ENCODE measurements at regions not wholly inside any gene's neighbourhood (a gene's known extent, or its start where the extent isn't known, plus 50 kb on each side); places are given as distances from the start of the nearest gene placed in this dataset.

DNA sequence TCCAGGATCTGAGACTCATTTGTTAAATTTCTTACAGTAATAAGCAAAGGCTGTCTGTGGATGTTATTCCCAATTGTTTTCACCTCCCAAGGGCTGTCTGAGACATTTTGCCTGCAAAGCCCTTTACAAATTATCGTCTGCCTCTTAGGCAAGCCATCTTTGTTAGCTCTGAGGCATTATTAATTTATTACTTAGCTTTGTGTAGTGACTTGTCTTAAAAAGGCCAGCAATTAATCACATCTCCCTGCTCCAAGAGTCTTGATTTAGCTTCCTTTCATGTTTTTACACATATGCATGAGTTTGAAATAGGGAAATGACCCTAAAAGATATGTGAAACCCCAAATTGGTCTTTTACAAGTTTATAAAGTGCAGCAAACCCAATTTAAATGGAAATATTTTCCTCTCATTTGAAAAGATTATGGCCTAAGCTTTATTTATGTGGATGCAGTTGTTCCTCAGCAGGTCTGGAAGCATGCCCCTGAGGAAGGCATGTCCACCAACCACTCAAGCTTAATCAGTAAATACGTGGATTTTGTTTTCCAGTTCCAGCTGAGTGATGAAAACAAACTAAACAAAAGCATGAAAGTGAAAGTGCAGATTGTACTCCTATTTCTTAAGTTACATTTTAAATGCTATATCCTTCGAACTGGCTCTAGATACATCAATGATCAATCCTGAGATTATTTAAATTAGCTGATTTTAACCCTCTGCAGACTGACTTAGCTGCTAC lies 173.6 kb upstream of the LNX1 start:
- DNase-seq: no peak

DNA sequence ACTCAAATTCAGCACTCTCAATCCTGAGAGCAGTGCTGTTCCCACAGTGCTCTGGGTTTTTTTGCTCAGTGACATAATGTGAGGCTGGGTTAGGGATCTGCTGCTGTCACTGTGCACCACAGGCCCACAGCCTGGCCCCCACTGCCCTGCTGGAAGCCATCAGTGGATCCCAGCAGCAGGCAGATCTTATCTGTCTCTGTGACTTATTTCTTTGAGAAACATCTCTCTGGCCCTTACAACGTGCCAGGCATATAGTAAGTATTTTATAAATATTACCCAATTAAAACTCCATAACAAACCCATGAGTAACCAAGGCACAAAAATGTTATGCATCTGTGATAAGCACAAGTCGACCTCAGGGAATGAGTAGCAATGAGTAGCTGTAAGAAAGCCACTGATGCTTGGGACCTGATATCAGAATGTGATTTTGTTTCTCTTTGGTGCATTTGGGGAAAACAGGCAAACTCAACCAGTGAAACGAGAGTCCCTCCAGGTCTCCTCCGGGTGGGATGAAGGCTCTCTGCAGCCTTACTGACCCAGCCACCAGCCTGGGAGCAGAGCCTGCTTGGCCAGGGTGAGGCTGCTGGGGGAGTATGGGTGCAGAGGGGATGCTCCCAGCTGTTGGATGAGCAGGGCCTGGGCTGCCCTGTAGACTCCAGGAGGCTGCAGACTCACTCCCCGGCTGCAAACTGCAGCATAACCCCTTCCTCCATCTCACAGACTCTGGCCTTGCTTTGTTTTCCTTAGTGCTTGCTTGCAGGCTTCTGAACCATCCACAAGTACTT lies 172.7 kb upstream of the LNX1 start:
- no peak for DNase-seq

DNA sequence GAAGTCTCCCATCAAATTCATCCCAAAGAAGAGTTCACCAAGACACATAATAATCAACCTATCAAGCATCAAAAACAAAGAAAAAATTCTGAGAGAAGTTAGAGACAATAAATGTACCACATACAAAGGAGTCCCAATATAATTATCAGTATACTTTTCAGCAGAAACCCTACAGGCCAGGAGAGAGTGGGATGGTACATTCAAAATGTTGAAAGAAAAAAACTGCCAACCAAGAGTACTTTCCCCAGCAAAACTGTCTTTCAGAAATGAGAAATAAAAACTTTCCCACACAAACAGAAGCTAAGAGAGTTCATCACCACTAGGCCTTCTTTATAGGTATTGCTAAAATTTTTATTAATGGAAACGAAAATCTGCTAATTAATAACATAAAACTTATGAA lies 164.4 kb upstream of the LNX1 start:
- DNase-seq: no peak

DNA sequence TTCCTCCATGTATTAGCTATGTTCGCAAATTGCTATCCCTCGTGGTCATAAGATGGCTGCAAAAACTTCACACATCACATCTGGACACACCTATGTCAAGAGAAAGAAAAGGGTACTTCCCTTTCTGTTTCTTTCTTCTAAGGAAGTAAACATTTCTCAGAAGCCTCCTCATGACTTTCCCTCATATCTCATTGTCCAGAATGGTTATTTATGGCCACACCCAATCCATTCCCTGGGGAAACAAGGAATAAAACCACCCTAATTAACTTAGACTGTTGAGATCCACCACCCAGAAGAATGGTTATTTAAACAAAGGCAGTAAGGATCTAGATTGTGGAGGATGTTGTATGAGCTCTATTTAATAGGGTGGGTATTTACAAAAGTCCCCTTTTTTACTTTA lies 160.8 kb upstream of the LNX1 start:
- no peak for DNase-seq

DNA sequence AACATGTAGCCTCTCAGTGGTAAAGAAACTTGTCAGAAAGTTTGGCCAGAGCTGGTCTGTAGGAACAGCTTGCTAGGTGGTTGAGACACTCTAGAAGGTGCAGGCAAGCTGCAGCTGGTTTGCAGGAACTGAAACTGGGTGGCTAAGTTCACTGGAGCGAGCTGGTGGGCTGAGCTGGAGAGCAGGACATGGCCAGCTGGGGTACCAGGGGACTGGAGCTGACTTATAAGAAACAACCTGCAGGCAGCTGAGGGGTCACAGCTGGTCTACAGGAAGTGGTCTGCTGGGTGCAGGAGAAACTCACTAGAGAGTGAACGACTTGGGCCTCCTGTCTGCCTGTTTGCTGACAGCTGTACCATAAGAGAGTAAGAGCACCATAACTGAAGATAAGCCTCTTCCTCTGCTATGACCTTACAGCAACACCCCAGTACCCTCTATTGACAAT lies 157.1 kb upstream of the LNX1 start:
- no peak for DNase-seq

DNA sequence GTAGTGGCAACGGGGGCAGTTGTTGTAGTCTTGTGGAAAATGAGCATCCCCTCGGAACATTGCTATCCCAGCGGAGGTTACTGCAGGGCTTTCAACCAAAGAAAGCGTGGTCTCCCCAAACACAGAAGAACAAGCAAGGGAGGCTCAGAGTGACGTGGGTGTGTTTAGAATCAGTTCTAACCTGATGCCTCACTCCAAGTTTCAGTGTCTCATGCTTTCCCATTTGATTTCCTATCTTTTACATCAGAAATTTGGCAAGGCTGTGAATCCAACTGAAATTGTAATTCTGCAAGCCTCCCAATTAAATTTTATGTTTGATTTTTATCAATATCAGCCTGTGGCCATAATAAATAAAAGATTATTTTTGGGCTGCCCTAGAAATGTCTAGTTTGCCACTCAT lies 156.1 kb upstream of the LNX1 start:
- DNase-seq: no peak

DNA sequence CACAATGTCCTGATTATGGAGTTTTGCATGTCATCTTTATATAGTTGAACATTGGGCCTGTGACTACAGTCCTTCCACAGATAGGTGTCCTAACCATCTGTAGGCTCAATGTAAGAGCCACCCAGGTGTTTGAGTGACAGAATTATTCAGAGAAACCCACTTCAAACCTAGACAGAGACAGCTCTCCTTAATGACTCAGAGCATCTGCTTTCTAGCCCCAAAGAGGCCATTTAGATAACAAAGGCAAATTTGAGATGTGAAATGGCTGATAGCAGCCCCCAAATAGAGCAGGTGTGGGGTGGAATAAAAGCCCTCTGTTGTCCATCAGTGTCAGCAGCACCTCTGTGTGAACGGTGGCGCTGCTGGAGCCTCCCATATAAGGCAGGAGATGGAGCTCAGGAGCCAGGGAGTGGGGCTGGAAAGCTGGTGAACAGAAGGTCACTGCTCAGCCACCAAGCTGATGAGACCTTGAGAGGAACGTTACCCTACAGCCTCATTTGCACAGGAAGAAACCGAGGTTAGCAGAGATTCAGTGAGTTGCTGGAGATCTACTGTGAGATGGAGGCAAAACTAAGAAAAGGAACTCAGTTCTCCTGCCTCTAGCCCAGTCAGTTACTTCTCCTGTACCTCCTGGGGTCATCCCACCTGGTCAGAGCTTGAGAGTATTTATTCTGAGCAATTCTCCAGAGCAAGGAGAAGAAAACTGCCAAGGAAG lies 153.3 kb upstream of the LNX1 start:
- no peak for DNase-seq

DNA sequence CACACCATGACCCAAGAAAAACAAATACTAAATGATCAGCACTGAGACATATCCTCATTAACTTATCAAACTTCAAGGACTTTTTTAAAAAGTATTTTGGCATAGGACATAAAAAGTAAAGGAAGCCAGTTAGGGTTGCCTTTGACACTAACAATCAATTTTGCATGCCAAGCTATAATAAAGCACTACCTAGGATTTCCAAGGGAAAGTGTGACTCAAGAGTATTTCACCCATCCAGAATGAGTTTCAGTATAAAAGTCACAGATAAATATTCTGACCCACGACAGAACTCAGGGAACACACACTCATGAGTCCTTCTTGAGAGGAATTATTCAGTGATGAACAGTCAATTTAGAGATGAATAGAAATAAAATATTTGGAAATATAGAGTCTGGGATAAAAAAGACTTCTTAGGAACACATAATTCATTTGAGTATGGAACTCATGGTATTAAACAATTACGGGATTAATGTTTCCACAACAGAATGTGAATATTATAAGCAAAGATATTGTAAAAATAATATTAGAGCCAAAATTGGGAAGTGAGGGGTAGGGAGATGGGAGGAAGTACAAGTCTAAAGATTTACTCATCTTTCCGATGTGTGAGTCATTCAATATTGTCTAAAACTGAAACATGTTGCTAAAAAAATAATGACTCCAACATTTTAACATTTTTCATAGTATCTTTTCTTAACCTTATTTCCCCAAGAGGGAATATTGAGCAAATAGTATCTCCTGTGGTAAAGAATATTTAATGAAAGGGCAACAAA lies 143.5 kb upstream of the LNX1 start:
- no peak for DNase-seq

DNA sequence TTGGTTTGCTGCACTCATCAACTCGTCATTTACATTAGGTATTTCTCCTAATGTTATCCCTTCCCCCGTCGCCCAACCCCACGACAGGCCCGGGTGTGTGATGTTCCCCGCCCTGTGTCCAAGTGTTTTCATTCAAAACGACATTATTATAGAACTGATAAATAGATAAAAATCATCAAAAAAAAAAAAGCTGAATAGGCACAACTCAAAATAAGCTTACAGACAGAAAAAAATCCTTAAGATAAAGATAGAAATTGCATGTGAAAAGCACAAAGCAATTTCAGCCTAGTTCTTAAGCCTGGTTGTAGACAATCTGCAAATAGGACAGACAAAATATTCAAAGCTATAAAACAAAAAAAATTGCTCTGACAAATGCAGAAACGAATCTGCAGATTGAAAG lies 142.9 kb upstream of the LNX1 start:
- DNase-seq: no peak

DNA sequence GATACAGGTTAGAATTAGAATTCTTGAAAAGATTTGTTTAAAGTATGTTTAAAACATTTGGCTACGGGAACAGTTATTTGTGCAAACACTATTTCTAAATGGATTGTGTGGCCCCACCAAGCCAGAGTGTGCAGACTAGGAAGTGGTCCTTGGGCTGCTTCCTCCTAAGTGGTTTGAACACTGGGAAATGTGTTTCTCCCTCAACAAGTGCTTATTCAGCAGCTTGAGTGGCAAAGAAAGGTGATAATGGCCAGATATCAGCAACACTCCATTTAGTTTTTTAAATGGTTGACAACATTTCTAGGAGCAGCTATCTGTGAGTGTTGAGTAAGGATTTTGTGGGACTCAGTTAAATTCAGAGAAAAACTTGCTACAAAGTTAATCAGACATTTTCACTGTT lies 141.4 kb upstream of the LNX1 start:
- DNase-seq: no peak

DNA sequence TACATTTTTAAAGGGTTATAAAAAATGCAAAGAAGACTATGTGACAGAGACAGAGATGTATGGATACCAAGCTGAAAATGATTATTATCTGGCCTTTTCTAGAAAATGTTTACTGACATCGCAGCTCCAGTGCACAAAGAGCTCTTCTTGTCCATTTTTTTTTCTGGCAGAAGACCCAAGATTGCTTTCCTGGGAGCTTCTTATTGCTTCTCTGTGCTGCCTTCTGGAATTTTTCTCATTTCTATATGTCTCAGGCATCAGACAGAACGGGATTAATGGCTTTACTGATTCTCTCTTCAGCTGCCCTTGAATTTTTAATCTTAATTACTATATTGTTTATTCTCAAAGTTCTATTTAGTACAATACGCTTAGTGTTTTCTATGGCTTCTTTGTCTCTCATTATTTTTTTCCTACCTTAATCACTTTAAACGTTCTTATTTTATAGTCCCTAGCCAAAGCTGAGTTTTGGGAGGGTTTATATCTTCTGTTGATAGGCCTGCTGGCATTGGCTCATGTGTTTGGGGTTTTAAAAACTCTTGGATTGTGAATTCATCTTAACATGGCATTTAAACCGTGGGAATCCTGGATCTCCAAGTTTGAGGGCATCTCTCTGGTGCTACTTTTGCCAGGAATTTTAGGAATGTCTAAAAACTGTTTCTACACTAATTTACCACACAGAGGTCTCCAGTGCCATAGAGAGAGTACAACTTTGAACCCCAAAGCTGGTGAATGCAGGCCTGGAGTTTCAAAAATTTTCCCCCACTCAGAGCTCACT lies 138.9 kb upstream of the LNX1 start:
- no peak for DNase-seq

DNA sequence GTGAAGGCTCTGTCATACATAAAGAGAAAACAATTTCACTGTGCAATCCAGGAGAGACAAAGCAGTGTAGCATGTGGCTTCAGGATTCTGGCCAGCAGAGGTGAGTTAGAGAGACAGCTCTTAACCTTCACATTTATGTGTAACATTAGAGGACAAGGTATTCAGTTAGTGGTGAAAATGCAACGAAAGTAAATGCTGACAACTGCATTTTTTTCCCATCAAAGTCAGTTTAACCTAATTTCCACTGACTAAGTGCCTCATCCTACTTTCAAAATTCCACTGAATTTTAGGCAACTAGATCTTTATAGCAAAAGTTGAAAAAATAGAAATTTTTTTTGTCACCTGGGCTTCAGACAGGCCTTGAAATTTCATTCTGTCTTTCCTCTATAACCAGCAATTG lies 130.8 kb upstream of the LNX1 start:
- no peak for DNase-seq

DNA sequence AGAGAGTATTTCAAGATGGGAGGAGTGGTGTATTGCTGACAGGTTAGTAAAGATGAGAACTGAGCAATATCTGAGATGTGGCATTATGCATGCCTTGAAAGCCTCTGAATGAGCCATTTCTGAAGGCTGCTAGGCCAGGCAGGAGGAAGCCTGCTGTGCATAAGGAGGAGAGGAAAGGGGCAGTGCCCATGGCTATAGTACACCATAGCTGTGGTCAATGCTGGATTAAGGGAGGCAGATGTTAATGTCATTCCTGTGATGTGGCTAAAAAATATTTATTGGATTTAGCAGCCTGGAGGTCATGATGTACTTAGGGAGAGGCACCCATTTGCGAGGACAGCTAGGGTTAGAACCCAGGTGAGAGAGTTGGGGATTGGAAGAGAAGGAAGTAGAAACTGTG lies 130.0 kb upstream of the LNX1 start:
- no peak for DNase-seq

DNA sequence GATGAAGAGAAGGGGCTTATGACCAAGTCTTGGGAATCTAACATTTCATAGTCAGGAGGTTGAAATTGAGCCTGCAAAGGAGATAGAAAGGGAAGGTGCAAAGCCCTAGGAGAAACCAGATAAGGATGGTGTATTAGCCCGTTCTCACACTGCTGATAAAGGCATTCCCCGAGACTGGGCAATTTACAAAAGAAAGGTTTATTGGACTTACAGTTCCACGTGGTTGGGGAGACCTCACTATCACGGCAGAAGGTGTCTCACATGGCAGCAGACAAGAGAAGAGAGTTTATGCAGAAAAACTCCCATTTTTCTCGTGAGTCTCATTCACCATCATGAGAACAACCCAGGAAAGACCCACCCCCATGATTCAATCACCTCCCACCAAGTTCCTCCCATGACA lies 129.5 kb upstream of the LNX1 start:
- DNase-seq: no peak

DNA sequence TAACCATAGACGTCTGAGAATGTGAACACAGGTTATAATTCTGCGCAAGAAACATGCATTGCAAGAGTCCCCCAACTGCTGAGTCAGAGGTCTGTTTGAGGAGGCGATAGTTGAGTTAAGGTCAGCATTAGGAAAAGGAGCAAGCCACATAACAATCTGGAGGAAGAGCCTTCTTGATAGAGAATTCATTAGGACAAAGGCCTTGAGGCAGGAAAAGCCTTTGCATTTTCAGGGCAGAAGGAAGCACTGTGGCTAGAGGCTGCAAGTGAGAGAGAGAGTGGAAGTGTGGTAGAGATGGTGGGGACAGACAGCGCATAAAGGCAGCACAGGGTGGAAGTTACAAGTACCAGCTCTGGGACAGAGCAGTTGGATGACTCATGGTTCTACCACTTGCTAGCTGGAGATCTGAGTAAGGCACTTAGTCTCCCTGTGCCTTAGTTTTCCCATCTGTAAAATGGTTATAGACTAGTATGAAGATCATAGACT lies 125.8 kb upstream of the LNX1 start:
- DNase-seq: no peak

DNA sequence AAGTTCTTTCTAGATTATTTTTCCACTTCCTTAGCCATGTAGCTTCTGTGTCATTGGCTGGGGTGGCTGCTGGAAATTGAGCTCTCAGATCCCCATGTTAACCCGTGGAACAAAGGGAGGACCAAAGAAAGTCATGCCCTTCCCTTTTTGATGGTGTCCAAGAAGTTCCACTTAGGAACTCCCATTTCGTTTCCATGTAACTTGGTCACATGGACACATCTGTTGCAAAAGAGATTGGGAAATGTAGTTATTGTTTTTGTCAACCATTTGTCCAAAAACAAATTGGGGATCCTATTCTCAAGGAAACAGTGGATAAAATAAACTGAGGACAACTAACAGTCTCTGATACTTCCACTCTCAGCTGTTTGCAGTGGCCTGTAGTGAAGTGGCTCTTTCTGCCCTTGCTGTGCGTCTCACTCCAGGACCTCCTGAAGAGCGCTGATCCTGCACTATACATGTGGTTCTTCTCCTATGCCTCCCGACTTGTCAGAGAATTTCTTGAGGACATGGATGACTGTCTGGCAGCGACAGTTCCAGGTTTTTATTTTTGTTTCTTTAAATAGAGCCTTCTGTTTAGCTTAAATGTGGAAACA lies 125.3 kb upstream of the LNX1 start:
- no peak for DNase-seq

DNA sequence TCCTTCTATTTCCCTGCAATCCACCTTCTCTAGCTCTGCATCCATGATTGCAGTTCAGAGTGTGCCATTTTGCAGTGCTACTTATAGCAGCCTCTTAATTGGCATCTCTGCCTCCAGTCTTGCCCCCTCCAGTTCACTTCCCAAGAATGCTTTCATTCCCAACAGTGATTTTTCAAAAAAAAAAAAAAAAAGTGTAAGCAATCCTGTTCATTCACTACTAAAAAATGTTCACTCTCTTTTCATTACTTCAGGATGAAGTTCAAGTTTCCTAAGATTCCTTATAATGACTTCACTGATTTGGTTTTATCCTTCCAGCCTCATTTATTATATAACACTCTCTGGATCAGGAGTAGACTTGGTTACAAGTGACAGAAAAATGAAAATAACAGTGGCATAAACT lies 124.7 kb upstream of the LNX1 start:
- DNase-seq: no peak

DNA sequence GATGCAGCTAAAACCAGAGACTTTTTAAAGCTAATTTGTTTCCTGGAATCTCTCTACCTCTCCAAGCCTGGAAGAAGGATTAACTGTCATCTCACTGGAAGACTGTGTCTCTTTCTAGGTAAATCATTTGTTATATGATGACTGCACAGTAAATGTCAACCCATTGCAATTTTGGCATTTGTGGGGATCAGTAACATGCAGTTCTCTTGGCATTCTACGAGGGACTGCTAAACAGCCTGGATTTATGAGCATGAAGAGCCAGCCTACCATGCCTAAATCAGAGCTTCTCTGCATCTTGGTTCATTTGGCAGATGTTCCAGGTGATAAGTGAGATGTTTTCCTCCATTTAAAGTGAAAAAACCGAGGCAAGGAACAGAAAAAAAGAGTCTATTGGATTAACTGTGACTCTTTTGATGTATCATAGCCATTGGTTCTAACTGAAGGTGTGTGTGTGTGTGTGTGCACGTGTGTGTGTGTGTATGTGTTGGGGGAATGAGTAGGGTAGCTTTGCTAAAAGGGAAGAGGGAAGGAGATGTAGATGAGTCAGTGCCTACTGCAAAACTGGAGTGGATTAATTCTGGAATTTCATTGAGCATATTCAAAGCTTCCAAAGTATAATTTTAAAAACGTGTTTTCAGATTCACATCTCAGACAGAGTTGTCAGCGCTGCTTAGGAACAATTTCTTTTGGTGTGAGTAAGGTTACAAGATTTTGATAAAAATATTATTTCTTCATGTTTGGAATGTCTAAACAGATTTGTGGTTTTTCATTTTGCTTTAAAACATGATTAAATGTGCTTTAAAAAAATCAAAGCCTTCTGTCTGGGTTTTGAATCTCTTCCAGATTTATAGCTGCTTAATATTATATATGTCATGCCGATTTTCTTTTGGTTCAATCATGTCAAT lies 123.2 kb upstream of the LNX1 start:
- no peak for DNase-seq

DNA sequence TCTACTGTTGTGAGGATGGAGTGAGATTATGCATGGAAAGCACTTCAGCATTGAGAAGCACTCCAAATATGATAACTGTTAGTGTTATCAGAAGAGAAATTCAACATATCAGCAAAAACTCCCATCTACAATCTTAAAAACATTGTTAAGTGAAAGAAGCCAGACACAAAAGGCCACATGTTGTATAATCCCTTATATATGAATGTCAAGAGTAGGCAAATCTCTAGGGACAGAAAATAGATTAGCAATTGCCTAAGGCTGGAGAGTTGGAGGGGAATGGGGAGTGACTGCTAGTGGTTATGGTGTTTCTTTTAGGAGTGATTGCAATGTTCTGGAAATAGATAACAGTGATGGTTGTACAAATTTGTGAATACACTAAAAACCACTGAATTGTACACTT lies 122.5 kb upstream of the LNX1 start:
- no peak for DNase-seq

DNA sequence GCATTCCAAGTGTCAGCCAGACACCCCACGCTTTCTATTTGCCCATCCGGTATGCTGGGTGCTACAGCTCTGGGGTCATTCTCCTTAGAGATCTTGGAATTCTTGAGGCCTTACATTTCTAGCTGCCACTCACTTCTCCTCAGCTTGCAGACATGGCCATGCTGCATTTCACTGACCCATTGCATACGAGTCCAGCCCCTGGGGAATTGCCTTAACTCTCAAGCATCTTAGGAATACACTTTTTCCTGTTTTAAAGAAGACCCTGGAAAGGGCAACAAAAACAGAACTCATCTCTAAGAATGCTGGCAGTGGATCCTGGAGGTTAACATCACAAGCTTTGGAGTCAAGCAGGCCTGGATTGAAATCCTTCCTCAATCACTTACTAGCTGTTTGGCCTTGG lies 122.0 kb upstream of the LNX1 start:
- no peak for DNase-seq

All from left hindlimb (tissue), 1 donor.